Naive thymus-derived CD4-positive, alpha-beta T cell (primary cell): ENCODE measurements at regions not wholly inside any gene's neighbourhood (a gene's known extent, or its start where the extent isn't known, plus 50 kb on each side); places are given as distances from the start of the nearest gene placed in this dataset.
A peak's percentile ranks its signal among the peaks of the same experiment; 100 is the strongest.

Experiments used
- ATAC-seq: fragments of 150-1000 bp; cut with Tn5 transposase; 2 replicates; pipeline ENCODE4 v1.10.0; 2021; ENCODE audit warnings: mild to moderate bottlenecking, moderate library complexity
- CTCF ChIA-PET: fragments of 350-600 bp; sonication (Branson Sonifier 250); formaldehyde crosslinking; loops from one replicate; lab custom pipeline; 2021; ENCODE audit warnings: antibody characterized with exemption; lab: Charles Lee
- POLR2A ChIA-PET: fragments of 350-600 bp; sonication (Branson Sonifier 250); formaldehyde crosslinking; loops from one replicate; lab custom pipeline; 2021; ENCODE audit warnings: antibody characterized with exemption, inconsistent platforms; lab: Charles Lee
- DNase-seq, 9 donors: peaks; one replicate each; pipeline versions ENCODE4 v3.0.0 to v3.0.0-alpha.2; 2020 to 2022; ENCODE audit warnings: mixed read lengths in 1 of 9
- H3K27ac ChIP-seq: one replicate; pipeline ENCODE4 v1.7.0; 2013; ENCODE audit warnings: mild to moderate bottlenecking, low read depth, low read length, moderate library complexity
- H3K27me3 ChIP-seq, 2 donors: one replicate each; pipeline ENCODE4 v1.7.0; 2013; ENCODE audit warnings: low read length in 2 of 2, mild to moderate bottlenecking in 2 of 2, moderate library complexity in 2 of 2; ENCODE audit not compliant: control insufficient read depth in 2 of 2, insufficient read depth in 2 of 2
- H3K36me3 ChIP-seq, 3 experiments: 1 replicate in 2 of 3; 2 replicates in 1 of 3; pipeline ENCODE4 v1.7.0; 2013; ENCODE audit warnings: low read length in 3 of 3, mild to moderate bottlenecking in 3 of 3, moderate library complexity in 1 of 3; ENCODE audit not compliant: insufficient read depth in 3 of 3, control insufficient read depth in 2 of 3
- H3K4me1 ChIP-seq, 2 donors: one replicate each; pipeline ENCODE4 v1.7.0; 2013; ENCODE audit warnings: low read length in 2 of 2, mild to moderate bottlenecking in 2 of 2, moderate library complexity in 1 of 2; ENCODE audit not compliant: control insufficient read depth in 2 of 2, insufficient read depth in 2 of 2
- H3K4me3 ChIP-seq: 2 replicates; pipeline ENCODE4 v1.7.0; 2013; ENCODE audit warnings: mild to moderate bottlenecking, low read length
- H3K9me3 ChIP-seq, 3 experiments: 1 replicate in 2 of 3; 2 replicates in 1 of 3; pipeline ENCODE4 v1.7.0; 2013; ENCODE audit warnings: low read length in 3 of 3; ENCODE audit not compliant: control insufficient read depth in 2 of 3
- H3K27ac Mint-ChIP-seq, 9 donors: one replicate each; pipeline ENCODE4 v1.8.0; 2020 to 2022; ENCODE audit warnings: mixed read lengths in 9 of 9, mild to moderate bottlenecking in 8 of 9, moderate library complexity in 5 of 9, inconsistent platforms in 2 of 9
- H3K27me3 Mint-ChIP-seq, 5 donors: one replicate each; pipeline ENCODE4 v1.8.0; 2021 to 2022; ENCODE audit warnings: mixed read lengths in 5 of 5, mild to moderate bottlenecking in 1 of 5
- H3K36me3 Mint-ChIP-seq, 5 donors: one replicate each; pipeline ENCODE4 v1.8.0; 2020 to 2022; ENCODE audit warnings: mixed read lengths in 5 of 5, mild to moderate bottlenecking in 3 of 5, inconsistent platforms in 1 of 5
- H3K4me1 Mint-ChIP-seq, 7 donors: one replicate each; pipeline ENCODE4 v1.8.0; 2020 to 2022; ENCODE audit warnings: mixed read lengths in 7 of 7, mild to moderate bottlenecking in 3 of 7, inconsistent platforms in 1 of 7
- H3K4me3 Mint-ChIP-seq, 10 donors: one replicate each; pipeline ENCODE4 v1.8.0; 2020 to 2022; ENCODE audit warnings: mild to moderate bottlenecking in 10 of 10, mixed read lengths in 10 of 10, moderate library complexity in 6 of 10, inconsistent platforms in 2 of 10
- H3K9me3 Mint-ChIP-seq, 11 donors: one replicate each; pipeline ENCODE4 v1.8.0; 2020 to 2022; ENCODE audit warnings: mixed read lengths in 11 of 11, mild to moderate bottlenecking in 4 of 11, inconsistent platforms in 1 of 11, moderate library complexity in 1 of 11
- intact Hi-C, 2 donors: fragments of 100-400 bp; cut with micrococcal nuclease; formaldehyde crosslinking; loops; one replicate each; pipeline ENCODE4 v1.15.1; 2023

DNA sequence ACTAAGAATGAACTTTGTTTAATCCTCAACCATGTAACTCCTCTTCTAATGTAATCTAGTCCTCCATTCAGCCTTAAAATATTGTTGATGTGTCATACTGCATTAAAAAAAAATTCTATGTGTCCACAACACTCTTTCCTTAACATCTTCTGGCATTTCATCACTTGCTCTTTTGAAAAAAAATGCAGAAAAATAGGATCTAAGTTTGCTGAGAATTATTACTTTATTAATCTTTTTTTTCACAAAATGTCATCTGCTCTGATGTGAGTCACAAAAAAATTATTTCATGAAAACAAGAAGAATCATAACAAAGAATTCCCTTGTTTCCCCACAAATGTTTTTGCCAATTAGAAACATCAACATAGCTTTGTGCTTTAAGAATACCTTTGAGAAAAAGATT is 410.1 kb upstream of the MGAT4C start:
- H3K36me3 Mint-ChIP-seq = no peaks in the 10 kb centered on the region
- CTCF ChIA-PET = no interaction called here
- H3K27me3 Mint-ChIP-seq = no peaks in the 10 kb centered on the region
- intact Hi-C loops = no loop called here
- no peaks in the 10 kb centered on the region for H3K9me3 ChIP-seq
- no peaks in the 10 kb centered on the region for H3K4me1 Mint-ChIP-seq
- no peak for DNase-seq
- no peaks in the 10 kb centered on the region for H3K36me3 ChIP-seq
- no peak overlapping the region for H3K27ac ChIP-seq
- peaks cover 0 to 14% (median 4%) of the 10 kb centered on the region in 11 donors for H3K9me3 Mint-ChIP-seq
- no peak overlapping the region for H3K27ac Mint-ChIP-seq
- no peak overlapping the region for H3K4me3 ChIP-seq
- no peak for ATAC-seq
- H3K27me3 ChIP-seq = no peaks in the 10 kb centered on the region
- no peaks in the 10 kb centered on the region for H3K4me1 ChIP-seq
- POLR2A ChIA-PET = no interaction called here
- no peak overlapping the region for H3K4me3 Mint-ChIP-seq

DNA sequence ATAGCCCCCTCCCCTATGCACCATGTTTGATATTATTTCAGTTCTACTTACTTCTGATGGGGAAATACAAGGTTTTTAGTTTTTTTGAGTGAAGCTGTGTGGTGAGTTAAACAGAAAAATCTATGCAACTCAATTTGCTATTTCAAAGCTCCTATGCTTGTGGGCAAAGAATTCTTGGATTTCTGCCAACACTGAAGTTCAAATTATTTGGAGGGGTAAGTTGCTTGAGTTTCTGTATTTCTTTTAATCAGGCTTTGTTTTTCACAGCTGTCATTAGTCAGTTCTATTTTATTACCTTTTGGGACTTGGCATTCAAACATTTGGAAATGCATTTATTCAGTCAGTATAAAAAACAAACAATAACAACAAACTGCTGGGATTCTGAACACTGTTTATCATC is 407.5 kb upstream of the MGAT4C start:
- H3K27me3 ChIP-seq = no peaks in the 10 kb centered on the region
- POLR2A ChIA-PET = no interaction called here
- Mint-ChIP-seq H3K36me3 (no peaks in the 10 kb centered on the region), H3K4me3 (no peak overlapping the region), H3K9me3 (peaks cover 0 to 11% (median 4%) of the 10 kb centered on the region in 11 donors), H3K4me1 (no peaks in the 10 kb centered on the region), H3K27me3 (no peaks in the 10 kb centered on the region), H3K27ac (no peak overlapping the region)
- no peak for ATAC-seq
- H3K4me3 ChIP-seq = no peak overlapping the region
- H3K36me3 ChIP-seq = no peaks in the 10 kb centered on the region
- intact Hi-C loops = no loop called here
- no peaks in the 10 kb centered on the region for H3K4me1 ChIP-seq
- H3K9me3 ChIP-seq = no peaks in the 10 kb centered on the region
- DNase-seq = no peak
- CTCF ChIA-PET = no interaction called here
- no peak overlapping the region for H3K27ac ChIP-seq

DNA sequence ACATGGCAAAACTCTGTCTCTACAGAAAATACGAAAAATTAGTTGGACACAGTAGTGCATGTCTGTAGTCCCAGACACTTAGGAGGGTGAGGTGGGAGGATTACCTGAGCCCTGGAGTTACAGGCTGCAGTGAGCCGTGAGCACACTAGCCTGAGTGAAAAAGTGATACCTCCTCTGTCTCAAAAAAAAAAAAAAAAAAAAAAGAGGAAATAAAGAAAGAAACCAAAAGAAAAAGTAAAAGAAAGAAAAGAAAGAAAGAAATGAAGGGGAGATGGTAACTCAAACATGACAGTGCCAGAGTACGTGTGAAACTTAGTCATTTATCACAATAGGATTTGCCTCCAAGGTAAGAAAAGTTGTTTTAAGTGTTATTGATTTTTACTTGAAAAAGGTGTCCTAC is 407.0 kb upstream of the MGAT4C start:
- ChIA-PET POLR2A (no interaction called here), CTCF (no interaction called here)
- H3K4me3 ChIP-seq = no peak overlapping the region
- no peak overlapping the region for H3K27ac ChIP-seq
- H3K9me3 Mint-ChIP-seq = peaks cover 0 to 10% (median 3%) of the 10 kb centered on the region in 11 donors
- H3K4me3 Mint-ChIP-seq = no peak overlapping the region
- no peaks in the 10 kb centered on the region for H3K9me3 ChIP-seq
- H3K4me1 Mint-ChIP-seq = no peaks in the 10 kb centered on the region
- no peak for ATAC-seq
- H3K4me1 ChIP-seq = no peaks in the 10 kb centered on the region
- no peaks in the 10 kb centered on the region for H3K36me3 ChIP-seq
- DNase-seq = no peak
- no peaks in the 10 kb centered on the region for H3K27me3 Mint-ChIP-seq
- H3K27ac Mint-ChIP-seq = no peak overlapping the region
- intact Hi-C loops = no loop called here
- no peaks in the 10 kb centered on the region for H3K27me3 ChIP-seq
- H3K36me3 Mint-ChIP-seq = no peaks in the 10 kb centered on the region

DNA sequence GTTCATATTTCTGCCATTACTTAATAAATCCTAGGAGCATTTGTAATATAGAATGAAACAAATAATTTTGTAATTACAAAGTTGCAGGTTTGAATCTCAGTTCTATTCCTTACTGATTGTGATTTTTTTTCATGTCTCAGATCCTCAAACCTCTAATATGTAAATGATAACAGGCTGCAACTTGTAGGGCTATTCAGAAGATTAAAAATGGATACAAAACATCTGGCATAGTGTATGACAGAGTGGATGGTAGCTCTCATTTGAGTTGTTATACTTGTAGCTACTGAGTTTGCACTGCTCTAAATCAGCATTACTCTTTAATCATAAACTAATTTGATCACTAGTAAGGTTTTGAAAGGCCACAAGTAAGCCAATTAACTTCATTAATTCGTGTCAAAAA is 406.3 kb upstream of the MGAT4C start:
- no peak overlapping the region for H3K4me3 Mint-ChIP-seq
- ChIA-PET CTCF (no interaction called here), POLR2A (no interaction called here)
- no peak overlapping the region for H3K4me3 ChIP-seq
- H3K27me3 Mint-ChIP-seq = no peaks in the 10 kb centered on the region
- no peaks in the 10 kb centered on the region for H3K36me3 Mint-ChIP-seq
- intact Hi-C loops = no loop called here
- ATAC-seq (no peak), DNase-seq (no peak)
- H3K27ac ChIP-seq = no peak overlapping the region
- peaks cover 0 to 8% (median 0%) of the 10 kb centered on the region in 11 donors for H3K9me3 Mint-ChIP-seq
- H3K36me3 ChIP-seq = no peaks in the 10 kb centered on the region
- H3K4me1 ChIP-seq = no peaks in the 10 kb centered on the region
- H3K27me3 ChIP-seq = no peaks in the 10 kb centered on the region
- H3K9me3 ChIP-seq = no peaks in the 10 kb centered on the region
- H3K4me1 Mint-ChIP-seq = no peaks in the 10 kb centered on the region
- H3K27ac Mint-ChIP-seq = no peak overlapping the region

DNA sequence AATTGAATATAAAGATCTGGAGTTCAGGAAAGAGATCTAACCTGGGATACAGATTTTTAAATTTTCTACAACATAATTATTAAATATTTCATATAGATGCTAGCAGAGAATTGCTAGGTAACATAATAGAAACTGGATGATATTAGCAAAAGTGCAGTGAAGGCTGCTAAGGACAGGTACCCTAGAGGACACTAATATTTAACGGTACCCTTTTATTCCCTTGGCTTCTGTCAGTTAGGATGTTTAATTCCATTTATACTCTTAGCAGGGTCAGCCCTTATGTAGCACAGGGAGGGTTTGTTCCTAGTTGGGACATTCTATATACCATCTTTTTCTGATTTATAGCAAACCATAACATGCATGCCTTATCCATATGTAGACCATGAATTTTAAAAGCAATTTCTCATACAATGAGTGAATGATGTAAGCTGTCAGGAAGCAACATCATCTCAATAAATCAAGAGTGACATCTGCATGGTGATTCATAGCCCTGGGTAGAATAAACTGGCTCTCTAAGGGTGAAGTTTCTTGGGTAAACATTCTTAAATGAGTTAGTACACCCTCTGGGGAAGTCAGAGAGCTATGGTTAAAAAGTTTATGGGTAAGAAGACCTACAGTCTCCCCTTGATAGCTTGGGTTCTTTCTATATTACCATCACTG is 404.4 kb upstream of the MGAT4C start:
- intact Hi-C loops = no loop called here
- DNase-seq (no peak), ATAC-seq (no peak)
- Mint-ChIP-seq H3K27me3 (no peaks in the 10 kb centered on the region), H3K36me3 (no peaks in the 10 kb centered on the region), H3K9me3 (peaks cover 0 to 4% (median 0%) of the 10 kb centered on the region in 11 donors), H3K4me3 (no peak overlapping the region), H3K4me1 (no peaks in the 10 kb centered on the region), H3K27ac (no peak overlapping the region)
- POLR2A ChIA-PET = no interaction called here
- no peaks in the 10 kb centered on the region for H3K36me3 ChIP-seq
- no peaks in the 10 kb centered on the region for H3K9me3 ChIP-seq
- no peak overlapping the region for H3K27ac ChIP-seq
- H3K27me3 ChIP-seq = no peaks in the 10 kb centered on the region
- CTCF ChIA-PET = interaction anchor here (0.6 kb wide), 1 partner anchor 124 kb away, joined by 4 read pairs; no protein-coding TSS in a partner anchor
- no peak overlapping the region for H3K4me3 ChIP-seq
- no peaks in the 10 kb centered on the region for H3K4me1 ChIP-seq

DNA sequence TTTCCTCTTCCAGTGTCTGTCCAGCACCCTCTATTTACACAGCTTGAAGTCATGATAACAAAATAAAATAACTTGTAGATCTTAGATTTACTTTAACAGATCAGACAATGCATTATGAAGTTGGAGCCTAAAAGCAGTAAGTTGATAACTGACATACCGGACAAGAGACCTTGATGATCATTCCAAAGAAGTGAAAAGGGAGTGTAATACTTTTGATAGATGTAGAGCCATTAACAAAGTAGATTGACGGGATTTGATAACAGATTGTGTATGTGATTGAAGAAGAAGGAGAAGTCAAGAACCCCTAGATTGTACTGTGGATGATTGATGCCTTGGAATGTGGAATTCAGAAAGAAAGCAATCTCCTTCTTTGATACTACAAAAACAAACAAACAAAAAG is 403.8 kb upstream of the MGAT4C start:
- Mint-ChIP-seq H3K4me1 (no peaks in the 10 kb centered on the region), H3K9me3 (peaks cover 0 to 4% (median 0%) of the 10 kb centered on the region in 11 donors), H3K27me3 (no peaks in the 10 kb centered on the region), H3K36me3 (no peaks in the 10 kb centered on the region), H3K4me3 (no peak overlapping the region), H3K27ac (no peak overlapping the region)
- ChIA-PET POLR2A (no interaction called here), CTCF (no interaction called here)
- Histone ChIP-seq H3K4me3 (no peak overlapping the region), H3K27me3 (no peaks in the 10 kb centered on the region), H3K4me1 (no peaks in the 10 kb centered on the region), H3K9me3 (no peaks in the 10 kb centered on the region), H3K36me3 (no peaks in the 10 kb centered on the region), H3K27ac (no peak overlapping the region)
- intact Hi-C loops = no loop called here
- ATAC-seq (no peak), DNase-seq (no peak)

DNA sequence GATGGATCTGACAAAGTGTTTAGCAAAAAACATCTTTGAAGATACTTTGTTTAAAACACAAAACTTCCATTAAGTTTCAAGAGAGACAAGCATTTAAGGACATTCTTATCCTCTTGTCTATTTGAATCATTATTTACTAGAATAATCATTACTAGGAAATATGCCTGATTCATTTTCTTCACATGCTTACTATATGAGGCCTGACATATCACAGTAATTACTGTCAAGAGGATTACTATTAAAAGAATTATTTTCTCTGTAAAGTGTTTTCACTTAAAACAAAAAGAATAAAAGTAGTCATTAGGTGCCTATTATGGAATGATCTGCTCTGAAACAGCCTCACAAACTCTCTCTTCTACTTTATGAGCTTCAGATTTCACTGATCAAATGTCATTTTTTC is 402.1 kb upstream of the MGAT4C start:
- Mint-ChIP-seq H3K27me3 (no peaks in the 10 kb centered on the region), H3K4me3 (no peak overlapping the region), H3K36me3 (no peaks in the 10 kb centered on the region), H3K27ac (peak overlapping the region in 1 of 9 donors; percentile 31), H3K9me3 (peaks cover 0 to 4% (median 0%) of the 10 kb centered on the region in 11 donors), H3K4me1 (no peaks in the 10 kb centered on the region)
- ATAC-seq (no peak), DNase-seq (no peak)
- Histone ChIP-seq H3K4me1 (no peaks in the 10 kb centered on the region), H3K27me3 (no peaks in the 10 kb centered on the region), H3K27ac (no peak overlapping the region), H3K36me3 (no peaks in the 10 kb centered on the region), H3K9me3 (no peaks in the 10 kb centered on the region), H3K4me3 (no peak overlapping the region)
- POLR2A ChIA-PET = no interaction called here
- CTCF ChIA-PET = no interaction called here
- intact Hi-C loops = no loop called here
